ACHN (cell line): ENCODE measurements at regions not wholly inside any gene's neighbourhood (a gene's known extent, or its start where the extent isn't known, plus 50 kb on each side); places are given as distances from the start of the nearest gene placed in this dataset.
"Not testable (repeated sequence)": the region's sequence is repeated elsewhere in the genome, so short reads cannot be mapped to it uniquely, and the experiment has no call there.

Source experiments
- DNase-seq: peaks from one replicate; pipeline ENCODE4 v3.0.0-alpha.2; 2015
- in situ Hi-C: cut with HindIII; loops from 2 replicates; pipeline ENCODE4 v1.10.0; 2017; ENCODE audit warnings: low sequenced_read_pairs, low pct_ligation_motif_present, low pct_unique_long_range_greater_than_20kb

DNA sequence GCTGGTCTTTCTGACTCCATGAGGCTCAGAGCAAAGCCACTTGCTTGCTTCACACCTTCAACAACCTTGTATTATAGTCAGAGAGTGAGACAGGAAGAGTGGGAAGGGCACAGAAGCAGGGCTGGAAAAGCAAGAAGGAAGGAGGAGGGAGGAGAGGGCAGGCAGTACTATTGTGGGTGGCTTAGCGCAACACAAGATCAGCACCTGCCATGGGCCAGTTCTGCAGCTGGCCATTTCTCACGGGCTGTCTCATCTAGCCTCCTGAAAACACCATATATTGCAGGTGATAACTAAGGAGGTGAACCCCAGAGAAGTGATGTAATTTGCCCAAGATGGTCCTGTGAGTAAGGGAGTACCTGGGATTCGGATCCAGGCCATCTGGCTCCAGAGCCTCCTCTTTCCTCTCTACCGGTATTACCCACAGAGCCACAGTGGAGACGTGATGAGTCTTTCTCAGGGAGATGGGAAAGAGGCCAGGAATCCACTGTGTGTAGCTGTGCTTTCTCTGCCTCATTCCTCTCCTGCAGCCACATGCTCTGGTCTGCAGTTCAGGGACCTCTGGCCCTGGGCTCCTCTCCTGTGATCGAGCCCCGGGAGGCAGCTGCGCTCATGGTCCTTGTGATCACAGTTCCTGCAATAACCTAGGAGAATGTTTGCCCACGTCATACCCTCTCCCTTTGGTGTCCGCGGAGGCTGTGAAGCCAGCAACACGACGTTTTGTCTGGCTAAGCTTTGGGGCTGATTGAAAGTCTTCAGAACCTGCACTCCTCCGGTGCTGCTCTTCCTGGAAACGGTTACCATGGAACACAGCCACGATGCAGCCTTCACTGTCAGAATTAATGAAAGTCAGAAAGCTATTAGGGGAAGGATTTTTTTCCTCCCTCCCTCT, 178.1 kb upstream of the CCL2 start:
- no peak for DNase-seq
- in situ Hi-C loops, result no loop called here

DNA sequence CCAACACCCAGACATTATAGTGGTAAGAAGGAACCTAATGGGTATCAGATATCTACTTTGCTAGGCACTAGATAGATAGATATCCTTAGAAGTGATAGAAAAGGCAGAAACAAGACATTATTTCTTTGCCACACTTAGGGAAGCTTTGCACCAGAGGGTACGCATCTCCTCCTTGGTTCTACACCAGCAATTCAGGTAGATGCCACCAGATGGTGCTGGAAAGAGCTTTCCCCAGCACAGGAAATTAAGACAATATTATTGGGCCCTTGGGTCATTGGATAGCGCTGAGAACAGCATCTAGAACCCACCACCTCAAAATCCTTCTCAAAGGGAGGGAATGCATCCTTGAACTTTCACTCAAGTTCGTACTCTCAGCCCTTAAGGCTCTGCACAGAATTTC, 173.8 kb upstream of the CCL2 start:
- peak; percentile 26 for DNase-seq
- in situ Hi-C loops, result no loop called here

DNA sequence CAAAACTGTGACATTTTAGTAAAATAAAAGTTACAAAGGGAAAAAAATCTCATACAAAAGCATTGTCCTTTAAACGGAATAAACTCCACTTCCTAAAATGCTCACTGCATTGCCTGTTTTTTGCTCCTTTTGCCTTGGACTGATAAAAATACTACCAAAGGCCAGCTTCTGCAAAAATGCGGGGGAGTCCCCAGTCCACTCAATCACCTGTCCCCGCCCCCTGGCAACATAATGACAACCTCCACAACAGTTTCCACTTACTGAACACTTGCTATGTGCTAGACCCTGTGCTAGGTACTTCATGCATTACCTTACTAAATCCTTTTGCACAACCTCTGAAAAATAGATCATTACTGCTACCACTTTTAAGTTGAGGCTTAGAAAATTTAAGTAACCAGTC, 172.7 kb upstream of the CCL2 start:
- in situ Hi-C loops, result no loop called here
- no peak for DNase-seq

DNA sequence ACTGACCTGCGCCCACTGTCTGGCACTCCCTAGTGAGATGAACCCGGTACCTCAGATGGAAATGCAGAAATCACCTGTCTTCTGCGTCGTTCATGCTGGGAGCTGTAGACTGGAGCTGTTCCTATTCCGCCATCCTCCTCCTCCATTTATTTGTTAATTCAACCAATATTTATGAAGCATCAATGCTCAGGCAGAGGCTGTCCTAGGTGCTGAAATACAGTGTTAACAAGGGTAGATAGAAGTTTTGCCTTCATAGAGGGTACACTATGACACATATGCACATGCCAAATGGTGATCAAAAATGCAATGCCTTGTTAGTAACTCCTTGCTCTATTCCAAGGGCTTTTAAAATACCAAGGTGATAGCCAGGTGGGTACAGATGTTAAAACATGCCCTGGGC, 166.0 kb upstream of the CCL2 start:
- not testable (repeated sequence) for DNase-seq

DNA sequence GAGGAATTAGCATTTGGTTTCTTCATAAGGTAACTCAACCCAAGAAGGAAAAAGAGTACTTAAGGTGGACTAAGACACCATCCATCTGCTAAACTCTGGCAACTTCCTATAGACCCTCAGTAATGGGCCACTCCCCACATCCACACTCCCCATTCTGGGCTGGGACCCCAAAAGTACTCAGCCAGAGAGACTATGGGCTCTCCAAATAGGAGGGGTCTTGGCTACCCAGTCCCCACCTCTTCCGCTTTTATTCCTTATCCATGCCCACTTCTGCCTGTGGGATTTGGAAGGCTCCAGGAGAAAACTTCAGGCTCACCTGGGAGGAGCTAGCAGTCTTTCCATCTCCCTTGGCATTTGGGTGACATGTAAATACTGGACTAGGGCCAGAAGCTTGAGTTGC, 164.5 kb upstream of the CCL2 start:
- in situ Hi-C loops, result no loop called here
- no peak for DNase-seq

More for the DNA sequence above, 166.0 kb upstream of the CCL2 start:
- in situ Hi-C loops, result not testable (repeated sequence)

DNA sequence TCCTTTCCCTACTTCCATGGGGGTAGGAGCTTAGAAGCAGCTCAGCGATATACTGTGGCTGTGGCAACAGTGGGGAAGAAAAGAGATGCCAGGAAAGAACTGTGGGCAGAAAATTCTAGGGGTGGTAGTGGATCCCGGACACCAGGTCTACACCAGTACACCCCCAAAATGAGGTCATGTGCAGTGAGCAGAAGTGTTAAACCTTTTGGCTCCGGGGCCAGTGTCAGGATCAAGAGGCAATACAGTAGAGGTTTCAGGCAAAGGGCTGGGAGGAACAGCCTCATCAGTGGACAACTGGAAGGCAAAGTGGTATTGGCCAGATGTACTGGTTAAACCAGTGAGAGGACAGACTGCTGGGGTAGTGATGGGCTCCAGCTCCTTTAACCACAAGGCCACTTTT, 163.1 kb upstream of the CCL2 start:
- in situ Hi-C loops, result no loop called here

DNA sequence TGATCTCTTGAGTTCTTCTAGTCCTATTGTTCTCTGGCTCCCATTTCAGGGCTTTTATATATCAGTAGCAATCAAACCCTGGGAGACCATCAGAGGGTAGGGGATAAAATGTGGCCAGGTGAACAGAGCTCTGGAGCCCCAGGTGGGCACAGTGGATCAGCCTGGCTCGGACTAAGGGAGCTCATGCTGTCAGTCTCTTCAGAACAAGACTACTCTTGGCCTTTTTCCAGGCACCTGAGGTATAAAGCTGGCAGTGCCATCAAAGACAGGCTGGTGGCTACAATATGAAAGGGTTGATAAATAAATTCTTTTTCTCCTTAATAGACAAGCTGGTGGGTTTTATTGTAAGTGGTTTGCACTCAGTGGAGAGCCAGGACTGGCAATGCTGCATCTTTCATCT, 160.0 kb upstream of the CCL2 start:
- in situ Hi-C loops, result no loop called here
- DNase-seq, result no peak

More for the DNA sequence above, 163.1 kb upstream of the CCL2 start:
- DNase-seq, result no peak

DNA sequence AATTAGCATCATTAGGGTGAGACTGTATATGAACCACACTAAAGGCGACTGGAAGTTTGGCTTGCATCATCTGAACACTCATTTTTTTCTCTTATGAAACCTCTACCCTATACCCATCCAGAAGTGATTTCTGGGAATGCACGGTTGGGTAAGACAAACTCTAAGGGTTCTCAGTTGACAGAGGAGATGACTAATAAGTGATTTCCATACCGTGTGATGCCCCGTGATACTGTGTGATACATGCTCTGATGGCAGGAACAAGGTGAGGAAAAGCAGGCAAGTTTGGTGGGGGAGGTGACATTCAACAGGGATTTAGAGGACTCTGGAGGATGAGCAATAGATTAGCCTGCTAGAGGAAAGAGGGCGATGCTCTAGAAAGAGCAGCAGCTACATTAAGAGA, 156.4 kb upstream of the CCL2 start:
- in situ Hi-C loops, result no loop called here

DNA sequence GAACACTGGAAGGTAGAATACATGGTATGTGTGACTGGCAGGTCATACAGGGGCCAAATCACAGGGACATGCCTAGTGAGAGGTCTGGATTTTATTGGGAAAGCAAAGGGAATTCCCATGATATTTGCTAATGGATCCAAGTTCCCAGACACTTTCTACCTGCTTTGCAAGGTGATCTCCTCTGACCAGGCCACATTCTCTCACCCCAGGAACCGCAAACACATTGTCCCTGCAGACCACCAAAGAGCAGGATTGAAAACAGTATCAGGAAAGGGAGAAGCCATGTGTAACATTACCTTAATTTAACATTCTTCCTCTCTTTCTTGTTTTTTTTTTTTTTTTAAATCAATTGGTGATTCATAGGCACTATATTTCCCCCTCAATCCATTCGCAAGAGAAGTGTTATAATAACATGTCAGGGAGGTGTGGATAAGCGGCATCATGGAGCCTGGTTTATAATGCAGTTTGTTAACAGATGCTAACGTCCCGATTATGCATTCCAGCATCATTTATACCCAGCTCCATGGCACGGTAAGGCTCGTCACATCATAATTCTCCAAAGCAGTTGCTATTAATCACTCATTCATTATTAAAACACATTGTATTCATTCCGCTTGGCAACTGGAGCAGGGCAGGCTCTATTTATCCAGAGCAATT, 155.1 kb upstream of the CCL2 start:
- in situ Hi-C loops, result no loop called here
- no peak for DNase-seq

More for the DNA sequence above, 156.4 kb upstream of the CCL2 start:
- DNase-seq, result no peak

DNA sequence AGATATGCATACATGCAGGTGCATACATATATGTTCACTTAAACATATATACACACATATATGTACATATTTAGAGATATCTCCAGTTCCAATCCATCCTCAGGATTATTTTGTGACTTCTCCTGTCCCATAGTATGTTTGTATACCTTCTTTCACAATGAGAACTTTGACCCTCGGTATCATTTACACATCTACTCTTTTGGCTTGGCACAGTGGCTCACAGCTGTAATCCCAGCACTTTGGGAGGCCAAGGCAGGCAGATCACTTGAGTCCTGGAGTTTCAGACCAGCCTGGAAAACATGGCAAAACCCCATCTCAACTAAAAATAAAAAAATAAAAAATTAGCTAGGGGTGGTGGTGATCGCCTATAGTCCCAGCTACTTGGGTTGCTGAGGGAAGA, 148.1 kb upstream of the CCL2 start:
- in situ Hi-C loops, result no loop called here
- DNase-seq, result no peak

DNA sequence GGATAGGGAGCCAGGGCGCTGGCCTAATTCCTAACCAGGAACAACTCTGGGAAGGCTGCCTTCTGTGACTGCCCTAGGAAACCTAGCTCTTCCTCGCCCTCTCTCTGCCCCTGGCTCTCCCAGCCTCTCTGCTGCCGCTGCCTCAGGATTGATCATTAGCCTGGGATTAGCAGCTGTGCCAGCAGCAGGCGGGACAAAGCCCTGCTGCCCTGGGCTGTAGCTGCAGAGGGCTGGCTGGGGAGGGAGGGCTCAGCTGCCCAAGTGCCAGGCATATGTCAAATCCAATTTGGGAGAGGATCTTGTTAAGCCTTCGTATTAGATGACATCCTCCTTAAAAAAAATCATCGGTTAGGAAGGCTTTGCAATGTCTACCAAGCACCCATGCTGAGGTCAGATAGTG, 144.8 kb upstream of the CCL2 start:
- DNase-seq, result peak; percentile 43
- in situ Hi-C loops, result no loop called here

DNA sequence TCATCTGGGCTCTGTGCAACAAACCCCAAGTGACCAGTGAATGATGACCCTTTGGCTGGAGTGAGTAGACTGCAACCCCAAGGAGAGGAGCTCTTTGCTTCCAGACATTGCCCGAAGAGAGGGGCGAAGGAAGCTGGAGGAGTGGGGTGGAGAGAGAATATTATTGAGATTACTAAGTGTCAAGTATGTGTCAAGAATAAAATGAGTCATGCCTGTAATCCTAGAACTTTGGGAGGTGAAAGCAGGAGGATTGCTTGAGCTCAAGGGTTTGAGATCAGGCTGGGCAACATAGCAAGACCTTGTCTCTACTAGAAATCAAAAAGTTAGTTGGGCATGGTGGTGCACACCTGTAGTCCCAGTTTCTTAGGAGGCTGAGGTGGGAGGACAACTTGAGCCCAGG, 142.0 kb upstream of the CCL2 start:
- DNase-seq, result no peak
- in situ Hi-C loops, result no loop called here

DNA sequence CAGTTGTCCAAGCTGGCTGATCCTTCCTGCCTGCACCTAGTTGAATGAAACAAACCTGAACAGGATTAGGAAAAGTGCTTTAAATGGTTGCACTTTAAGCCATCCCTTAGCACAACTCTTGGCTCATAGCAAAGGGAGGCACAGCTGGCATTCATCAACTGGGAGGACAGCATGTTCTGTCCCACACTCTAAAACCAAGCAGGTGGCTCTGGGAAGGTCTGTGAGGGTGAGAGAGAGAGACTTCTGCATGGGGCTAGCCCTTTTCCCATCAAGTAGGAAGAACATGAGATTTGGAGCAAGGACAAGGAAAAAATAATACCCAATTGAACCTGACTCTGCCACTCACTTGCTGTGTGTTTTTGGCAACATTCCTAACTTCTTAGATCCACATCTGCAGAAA, 140.9 kb upstream of the CCL2 start:
- no peak for DNase-seq
- in situ Hi-C loops, result no loop called here

DNA sequence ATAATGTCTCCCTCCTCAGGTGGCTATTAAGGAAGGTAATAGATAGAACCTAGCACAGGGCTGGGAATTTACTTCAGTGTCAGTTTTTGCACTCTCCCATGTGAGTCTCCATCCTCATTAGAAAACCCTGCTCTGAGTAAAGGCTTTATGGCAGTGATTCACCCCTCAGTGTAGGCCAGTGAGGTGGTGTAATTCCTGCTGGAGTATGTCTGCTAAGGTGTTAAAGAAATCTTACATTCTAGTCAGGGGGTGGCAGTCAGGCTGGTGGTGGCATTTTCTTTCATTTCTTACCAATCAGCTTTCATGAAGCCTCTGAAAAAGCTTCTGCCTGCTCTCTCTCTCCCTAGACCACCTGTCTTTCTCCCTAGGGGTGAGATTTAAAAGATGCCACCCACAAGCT, 138.8 kb upstream of the CCL2 start:
- DNase-seq, result no peak
- in situ Hi-C loops, result no loop called here

DNA sequence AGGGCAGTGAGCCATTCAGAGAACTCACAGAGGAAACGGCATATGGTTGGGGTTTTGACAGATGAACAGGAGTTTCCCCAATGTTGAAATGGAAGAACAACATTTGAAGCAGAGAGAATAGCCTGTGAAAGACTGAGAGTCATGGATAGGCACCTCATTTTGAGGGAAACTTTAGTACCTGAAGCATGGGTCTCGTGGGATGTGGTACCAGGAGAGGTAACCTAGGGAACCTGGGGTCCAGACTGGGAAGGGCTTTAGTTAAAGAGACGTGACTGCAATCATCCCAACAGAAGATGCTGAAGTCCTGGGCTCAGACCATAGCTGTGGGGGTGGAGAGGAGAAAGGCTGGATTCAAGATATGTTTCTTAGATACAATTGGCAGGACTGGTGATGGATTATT, 137.8 kb upstream of the CCL2 start:
- DNase-seq, result no peak
- in situ Hi-C loops, result no loop called here

DNA sequence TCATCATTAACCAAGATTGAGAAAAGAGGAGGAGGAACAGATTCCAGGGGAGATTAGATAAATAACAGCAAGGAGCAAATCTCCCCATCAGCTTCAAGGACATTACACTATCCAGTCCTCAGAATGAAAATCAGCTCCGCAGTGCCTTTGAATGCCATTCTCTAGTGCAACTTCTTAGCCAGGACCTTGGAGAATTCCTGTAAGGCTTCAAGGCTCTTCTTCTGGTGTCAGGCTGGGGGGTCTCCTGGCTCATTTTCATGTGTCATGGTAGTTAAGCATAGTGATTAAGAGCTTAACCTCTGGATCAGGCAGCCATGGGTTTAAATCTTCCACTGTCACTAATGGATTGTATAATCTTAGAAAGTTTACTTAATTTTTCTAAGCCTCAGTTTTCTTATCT, 137.3 kb upstream of the CCL2 start:
- in situ Hi-C loops, result no loop called here
- no peak for DNase-seq

DNA sequence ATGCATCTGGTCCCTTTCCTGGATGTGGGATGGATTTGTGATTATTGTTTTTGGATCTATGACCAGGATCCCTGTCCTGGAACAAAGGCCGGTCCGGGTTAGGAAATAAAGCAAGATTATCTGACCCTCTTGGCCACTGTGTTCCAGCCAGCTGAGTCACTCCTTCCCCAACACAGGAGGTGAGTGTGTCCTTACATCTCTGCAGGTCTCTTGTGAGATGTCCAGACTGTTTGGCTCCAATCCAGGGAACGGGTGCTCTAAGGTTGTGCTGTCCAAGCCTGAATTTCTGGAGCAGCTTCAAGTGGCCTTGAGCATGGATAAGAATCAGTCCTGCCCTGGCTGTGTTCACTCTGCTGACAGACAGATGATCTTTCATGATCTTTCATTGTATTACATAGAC, 136.5 kb upstream of the CCL2 start:
- DNase-seq, result no peak
- in situ Hi-C loops, result no loop called here

DNA sequence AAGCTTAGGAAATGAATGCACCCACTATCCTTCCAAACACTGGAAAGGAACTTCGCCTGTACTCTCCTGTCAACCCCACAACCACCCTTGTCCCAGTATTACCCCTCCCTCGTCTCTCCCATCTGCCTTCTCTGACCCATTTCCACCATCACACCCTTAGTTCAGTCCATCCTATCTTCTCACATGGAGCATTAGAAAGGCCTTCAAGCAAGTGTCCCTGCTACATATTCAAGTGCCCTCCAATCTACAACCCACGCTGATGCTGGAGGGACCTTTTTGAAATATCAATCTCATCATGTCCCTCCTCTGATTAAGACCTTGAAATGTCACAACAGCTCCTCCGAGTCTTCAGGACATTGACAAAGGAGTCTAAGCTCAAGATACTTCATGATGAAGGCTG, 133.8 kb upstream of the CCL2 start:
- no peak for DNase-seq
- in situ Hi-C loops, result no loop called here

DNA sequence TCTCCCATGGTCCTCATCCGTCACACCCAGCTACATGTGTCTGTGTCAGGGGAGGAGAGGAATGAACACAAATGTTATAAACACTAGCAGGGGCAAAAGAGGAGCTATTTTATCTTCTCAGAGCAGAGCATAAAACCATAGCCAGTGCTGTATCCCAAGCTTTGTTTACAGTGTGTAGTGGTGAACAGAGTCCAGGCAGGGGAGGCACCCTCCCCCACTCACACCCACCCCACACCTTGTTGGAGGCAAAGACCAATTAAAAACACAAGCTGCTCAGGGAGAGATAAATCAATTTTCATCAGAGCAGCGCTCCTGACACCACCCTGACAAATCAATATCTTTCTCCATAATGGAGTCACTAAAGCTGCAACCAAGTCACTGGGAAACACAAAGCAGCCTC, 132.6 kb upstream of the CCL2 start:
- in situ Hi-C loops, result no loop called here
- DNase-seq, result no peak

DNA sequence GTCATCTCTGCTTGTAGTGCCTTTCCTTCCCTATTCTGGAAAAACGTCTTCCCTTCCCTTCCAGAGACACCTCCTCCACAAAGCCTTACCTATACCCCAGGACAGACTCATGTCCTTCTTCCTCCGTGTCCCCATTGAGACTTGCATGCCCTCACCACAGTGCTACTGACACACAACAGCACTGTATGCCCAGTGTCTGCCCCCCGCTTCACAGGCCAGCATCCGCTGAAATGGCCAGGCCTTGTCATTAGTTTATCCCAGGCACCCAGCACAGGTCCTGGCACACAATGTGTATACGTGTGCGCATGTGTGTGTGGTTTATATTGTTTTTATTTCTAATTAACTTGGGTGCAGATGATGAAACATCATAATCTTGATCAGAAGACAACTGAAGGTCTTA, 130.1 kb upstream of the CCL2 start:
- DNase-seq, result no peak
- in situ Hi-C loops, result no loop called here
